Ascending aorta (tissue), 2 donors: ENCODE measurements at regions not wholly inside any gene's neighbourhood (a gene's known extent, or its start where the extent isn't known, plus 50 kb on each side); places are given as distances from the start of the nearest gene placed in this dataset.
A peak's percentile ranks its signal among the peaks of the same experiment; 100 is the strongest.
"Not testable (repeated sequence)": the region's sequence is repeated elsewhere in the genome, so short reads cannot be mapped to it uniquely, and the experiment has no call there.

ENCODE experiments used
- DNase-seq, 2 donors: peaks; one replicate each; pipeline ENCODE4 v3.0.0-alpha.2; 2019; ENCODE audit warnings: low spot score in 2 of 2
- H3K27ac ChIP-seq, 2 donors: fragments of 200-600 bp; sonication (generic); one replicate each; pipeline ENCODE4 v1.5.1; 2016 to 2017; ENCODE audit warnings: mild to moderate bottlenecking in 1 of 2
- H3K27me3 ChIP-seq: fragments of 200-600 bp; sonication (generic); one replicate; pipeline ENCODE4 v1.5.1; 2017
- H3K36me3 ChIP-seq, 2 donors: fragments of 200-600 bp; sonication (generic); one replicate each; pipeline ENCODE4 v1.5.1; 2016
- H3K4me1 ChIP-seq, 2 donors: fragments of 200-600 bp; sonication (generic); one replicate each; pipeline ENCODE4 v1.5.1; 2016 to 2017; ENCODE audit warnings: mild to moderate bottlenecking in 1 of 2
- H3K4me3 ChIP-seq, 2 donors: fragments of 200-600 bp; sonication (generic); one replicate each; pipeline ENCODE4 v1.5.1; 2016 to 2017; ENCODE audit warnings: mild to moderate bottlenecking in 1 of 2
- H3K9me3 ChIP-seq, 2 donors: fragments of 200-600 bp; sonication (generic); one replicate each; pipeline ENCODE4 v1.5.1; 2016
- CTCF ChIP-seq, 3 experiments: fragments of 200-600 bp in 2 of 3; fragments of 450-650 bp in 1 of 3; sonication (generic) in 2 of 3; IDR thresholded peaks; one replicate each; pipeline ENCODE4 v1.5.1; 2016 to 2019; ENCODE audit warnings: antibody characterized with exemption in 3 of 3, mild to moderate bottlenecking in 1 of 3, moderate library complexity in 1 of 3
- intact Hi-C: fragments of 100-400 bp; cut with DNase I; formaldehyde crosslinking; loops from one replicate; pipeline ENCODE4 v1.15.1; 2023

GRCh38 chr5:17374973-17375742 is 122.9 kb upstream of the TAF11L2 start:
- Histone ChIP-seq H3K36me3 (no peaks in the 10 kb centered on the region), H3K27ac (no peak overlapping the region), H3K4me3 (no peak overlapping the region), H3K4me1 (no peaks in the 10 kb centered on the region), H3K9me3 (no peaks in the 10 kb centered on the region), H3K27me3 (no peaks in the 10 kb centered on the region)
- intact Hi-C loops = no loop called here
- TF ChIP-seq CTCF (IDR thresholded peaks at IDR 0.05) = no peak
- no peak for DNase-seq

GRCh38 chr5:17375886-17376285 is 122.1 kb upstream of the TAF11L2 start:
- H3K27me3 ChIP-seq, H3K4me1 ChIP-seq, H3K36me3 ChIP-seq, DNase-seq, H3K9me3 ChIP-seq, H3K27ac ChIP-seq, intact Hi-C loops, H3K4me3 ChIP-seq: not testable (repeated sequence)

GRCh38 chr5:17378346-17378997 is 119.6 kb upstream of the TAF11L2 start:
- no peak for TF ChIP-seq CTCF (IDR thresholded peaks at IDR 0.05)
- intact Hi-C loops = no loop called here
- Histone ChIP-seq H3K4me1 (no peaks in the 10 kb centered on the region), H3K36me3 (no peaks in the 10 kb centered on the region), H3K4me3 (no peak overlapping the region), H3K27me3 (no peaks in the 10 kb centered on the region), H3K27ac (no peak overlapping the region), H3K9me3 (no peaks in the 10 kb centered on the region)
- no peak for DNase-seq

GRCh38 chr5:17379100-17379951 is 118.7 kb upstream of the TAF11L2 start:
- Histone ChIP-seq H3K4me1 (no peaks in the 10 kb centered on the region), H3K4me3 (no peak overlapping the region), H3K27ac (no peak overlapping the region), H3K9me3 (no peaks in the 10 kb centered on the region), H3K27me3 (no peaks in the 10 kb centered on the region), H3K36me3 (no peaks in the 10 kb centered on the region)
- no peak for DNase-seq
- intact Hi-C loops = no loop called here
- no peak for TF ChIP-seq CTCF (IDR thresholded peaks at IDR 0.05)

GRCh38 chr5:17381932-17382331 is 116.1 kb upstream of the TAF11L2 start:
- TF ChIP-seq CTCF (IDR thresholded peaks at IDR 0.05) = no peak
- H3K27me3 ChIP-seq = no peaks in the 10 kb centered on the region
- H3K4me1 ChIP-seq = no peaks in the 10 kb centered on the region
- no peak overlapping the region for H3K27ac ChIP-seq
- peak in 1 of 2 donors; percentile 40 for DNase-seq
- no peaks in the 10 kb centered on the region for H3K36me3 ChIP-seq
- H3K4me3 ChIP-seq = no peak overlapping the region
- no peaks in the 10 kb centered on the region for H3K9me3 ChIP-seq
- intact Hi-C loops = no loop called here

- intact Hi-C loops = no loop called here
- Histone ChIP-seq H3K4me3 (no peak overlapping the region), H3K4me1 (no peaks in the 10 kb centered on the region), H3K27ac (no peak overlapping the region), H3K9me3 (no peaks in the 10 kb centered on the region), H3K36me3 (no peaks in the 10 kb centered on the region), H3K27me3 (no peaks in the 10 kb centered on the region)
- TF ChIP-seq CTCF (IDR thresholded peaks at IDR 0.05) = no peak
- no peak for DNase-seq
Observed at GRCh38 chr5:17383526-17383925, 114.5 kb upstream of the TAF11L2 start.
